CD4-positive, alpha-beta memory T cell (primary cell): ENCODE measurements at regions not wholly inside any gene's neighbourhood (a gene's known extent, or its start where the extent isn't known, plus 50 kb on each side); places are given as distances from the start of the nearest gene placed in this dataset.

Source experiments
- CTCF ChIA-PET: fragments of 350-600 bp; sonication (Branson Sonifier 250); formaldehyde crosslinking; loops from one replicate; lab custom pipeline; 2021; ENCODE audit warnings: inconsistent platforms; ENCODE audit not compliant: partially characterized antibody; lab: Charles Lee
- POLR2A ChIA-PET: fragments of 350-600 bp; sonication (Branson Sonifier 250); formaldehyde crosslinking; loops from one replicate; lab custom pipeline; 2021; ENCODE audit not compliant: partially characterized antibody; lab: Charles Lee
- DNase-seq, 5 donors: peaks; one replicate each; pipeline versions ENCODE4 v3.0.0 to v3.0.0-alpha.2; 2020 to 2022; ENCODE audit warnings: mixed read lengths in 1 of 5
- H3K27ac ChIP-seq: one replicate; pipeline ENCODE4 v1.7.0; 2013; ENCODE audit warnings: low read depth, low read length
- H3K27me3 ChIP-seq: 2 replicates; pipeline ENCODE4 v1.7.0; 2013; ENCODE audit warnings: mild to moderate bottlenecking, low read length, moderate library complexity; ENCODE audit not compliant: insufficient read depth
- H3K36me3 ChIP-seq: 2 replicates; pipeline ENCODE4 v1.7.0; 2013; ENCODE audit warnings: mild to moderate bottlenecking, low read length, moderate library complexity; ENCODE audit not compliant: insufficient read depth
- H3K4me1 ChIP-seq: 2 replicates; pipeline ENCODE4 v1.7.0; 2013; ENCODE audit warnings: mild to moderate bottlenecking, low read length, moderate library complexity; ENCODE audit not compliant: insufficient read depth
- H3K4me3 ChIP-seq, 2 donors: one replicate each; pipeline ENCODE4 v1.7.0; 2013; ENCODE audit warnings: low read length in 2 of 2, mild to moderate bottlenecking in 1 of 2
- H3K9me3 ChIP-seq, 2 donors: one replicate each; pipeline ENCODE4 v1.7.0; 2013; ENCODE audit warnings: low read length in 2 of 2, control low read depth in 1 of 2; ENCODE audit not compliant: control insufficient read depth in 1 of 2
- H3K27ac Mint-ChIP-seq, 7 donors: one replicate each; pipeline ENCODE4 v1.8.0; 2020 to 2021; ENCODE audit warnings: mixed read lengths in 7 of 7, mild to moderate bottlenecking in 6 of 7, inconsistent platforms in 3 of 7, moderate library complexity in 3 of 7
- H3K27me3 Mint-ChIP-seq, 2 donors: one replicate each; pipeline ENCODE4 v1.8.0; 2020 to 2021; ENCODE audit warnings: mixed read lengths in 2 of 2
- H3K36me3 Mint-ChIP-seq, 2 donors: one replicate each; pipeline ENCODE4 v1.8.0; 2020 to 2021; ENCODE audit warnings: mixed read lengths in 2 of 2, inconsistent platforms in 1 of 2, mild to moderate bottlenecking in 1 of 2
- H3K4me1 Mint-ChIP-seq, 4 donors: one replicate each; pipeline ENCODE4 v1.8.0; 2020 to 2021; ENCODE audit warnings: mixed read lengths in 4 of 4, mild to moderate bottlenecking in 1 of 4
- H3K4me3 Mint-ChIP-seq, 8 donors: one replicate each; pipeline ENCODE4 v1.8.0; 2020 to 2021; ENCODE audit warnings: mixed read lengths in 8 of 8, mild to moderate bottlenecking in 7 of 8, moderate library complexity in 6 of 8, inconsistent platforms in 3 of 8
- H3K9me3 Mint-ChIP-seq, 8 donors: one replicate each; pipeline ENCODE4 v1.8.0; 2020 to 2021; ENCODE audit warnings: mixed read lengths in 8 of 8, mild to moderate bottlenecking in 5 of 8, inconsistent platforms in 3 of 8, moderate library complexity in 1 of 8
- intact Hi-C: fragments of 100-400 bp; cut with micrococcal nuclease; formaldehyde crosslinking; loops from one replicate; pipeline ENCODE4 v1.15.1; 2023

- Histone ChIP-seq H3K36me3 (no peaks in the 10 kb centered on the region), H3K27ac (no peak overlapping the region), H3K4me3 (no peak overlapping the region), H3K27me3 (no peaks in the 10 kb centered on the region), H3K9me3 (no peaks in the 10 kb centered on the region), H3K4me1 (no peaks in the 10 kb centered on the region)
- no peak overlapping the region for H3K27ac Mint-ChIP-seq
- H3K36me3 Mint-ChIP-seq = no peaks in the 10 kb centered on the region
- intact Hi-C loops = no loop called here
- peaks cover 0 to 7% (median 3%) of the 10 kb centered on the region in 8 donors for H3K9me3 Mint-ChIP-seq
- ChIA-PET POLR2A (no interaction called here), CTCF (no interaction called here)
- H3K4me3 Mint-ChIP-seq = no peak overlapping the region
- DNase-seq = no peak
- no peaks in the 10 kb centered on the region for H3K4me1 Mint-ChIP-seq
- H3K27me3 Mint-ChIP-seq = no peaks in the 10 kb centered on the region
Observed at GRCh38 chr1:191969290-191969689, 189.0 kb upstream of the RGS18 start.

- no peak overlapping the region for H3K4me3 Mint-ChIP-seq
Observed at GRCh38 chr1:191970116-191970515, 188.1 kb upstream of the RGS18 start.

GRCh38 chr1:191971447-191971846, 186.8 kb upstream of the RGS18 start:
- Mint-ChIP-seq H3K9me3 (peaks cover 0 to 15% (median 6%) of the 10 kb centered on the region in 8 donors), H3K27me3 (no peaks in the 10 kb centered on the region), H3K4me3 (no peak overlapping the region), H3K36me3 (no peaks in the 10 kb centered on the region), H3K27ac (no peak overlapping the region), H3K4me1 (no peaks in the 10 kb centered on the region)
- H3K27ac ChIP-seq = no peak overlapping the region
- no peaks in the 10 kb centered on the region for H3K9me3 ChIP-seq
- POLR2A ChIA-PET = no interaction called here
- no peaks in the 10 kb centered on the region for H3K4me1 ChIP-seq
- intact Hi-C loops = no loop called here
- H3K4me3 ChIP-seq = no peak overlapping the region
- no peaks in the 10 kb centered on the region for H3K27me3 ChIP-seq
- no peaks in the 10 kb centered on the region for H3K36me3 ChIP-seq
- DNase-seq = no peak
- CTCF ChIA-PET = no interaction called here

More at GRCh38 chr1:191970116-191970515, 188.1 kb upstream of the RGS18 start:
- Mint-ChIP-seq H3K27ac (no peak overlapping the region), H3K4me1 (no peaks in the 10 kb centered on the region), H3K9me3 (peaks cover 0 to 14% (median 6%) of the 10 kb centered on the region in 8 donors), H3K27me3 (no peaks in the 10 kb centered on the region), H3K36me3 (no peaks in the 10 kb centered on the region)
- POLR2A ChIA-PET = no interaction called here
- CTCF ChIA-PET = no interaction called here
- no peaks in the 10 kb centered on the region for H3K27me3 ChIP-seq
- no peak overlapping the region for H3K27ac ChIP-seq
- no peak for DNase-seq
- no peaks in the 10 kb centered on the region for H3K9me3 ChIP-seq
- intact Hi-C loops = no loop called here
- no peak overlapping the region for H3K4me3 ChIP-seq
- H3K36me3 ChIP-seq = no peaks in the 10 kb centered on the region
- H3K4me1 ChIP-seq = no peaks in the 10 kb centered on the region

GRCh38 chr1:191974004-191974403, 184.3 kb upstream of the RGS18 start:
- no peak for DNase-seq
- Mint-ChIP-seq H3K27me3 (no peaks in the 10 kb centered on the region), H3K9me3 (peaks cover 0 to 15% (median 7%) of the 10 kb centered on the region in 8 donors), H3K4me3 (no peak overlapping the region), H3K36me3 (no peaks in the 10 kb centered on the region), H3K4me1 (no peaks in the 10 kb centered on the region), H3K27ac (no peak overlapping the region)
- POLR2A ChIA-PET = no interaction called here
- no peaks in the 10 kb centered on the region for H3K36me3 ChIP-seq
- CTCF ChIA-PET = no interaction called here
- no peak overlapping the region for H3K4me3 ChIP-seq
- intact Hi-C loops = no loop called here
- no peak overlapping the region for H3K27ac ChIP-seq
- H3K27me3 ChIP-seq = no peaks in the 10 kb centered on the region
- no peaks in the 10 kb centered on the region for H3K9me3 ChIP-seq
- H3K4me1 ChIP-seq = no peaks in the 10 kb centered on the region

GRCh38 chr1:191977874-191978506, 180.3 kb upstream of the RGS18 start:
- Mint-ChIP-seq H3K36me3 (no peaks in the 10 kb centered on the region), H3K27me3 (no peaks in the 10 kb centered on the region), H3K4me3 (no peak overlapping the region), H3K4me1 (no peaks in the 10 kb centered on the region), H3K9me3 (peaks cover 0 to 24% (median 10%) of the 10 kb centered on the region in 8 donors), H3K27ac (no peak overlapping the region)
- ChIA-PET CTCF (no interaction called here), POLR2A (no interaction called here)
- intact Hi-C loops = no loop called here
- H3K27ac ChIP-seq = no peak overlapping the region
- no peak for DNase-seq
- H3K36me3 ChIP-seq = no peaks in the 10 kb centered on the region
- H3K4me1 ChIP-seq = no peaks in the 10 kb centered on the region
- no peaks in the 10 kb centered on the region for H3K27me3 ChIP-seq
- H3K4me3 ChIP-seq = no peak overlapping the region
- H3K9me3 ChIP-seq = no peaks in the 10 kb centered on the region

- Histone ChIP-seq H3K9me3 (no peaks in the 10 kb centered on the region), H3K4me3 (no peak overlapping the region), H3K27me3 (no peaks in the 10 kb centered on the region), H3K27ac (no peak overlapping the region), H3K4me1 (no peaks in the 10 kb centered on the region), H3K36me3 (no peaks in the 10 kb centered on the region)
- peaks cover 0 to 30% (median 14%) of the 10 kb centered on the region in 8 donors for H3K9me3 Mint-ChIP-seq
- POLR2A ChIA-PET = no interaction called here
- no peak overlapping the region for H3K4me3 Mint-ChIP-seq
- intact Hi-C loops = no loop called here
- DNase-seq = no peak
- H3K4me1 Mint-ChIP-seq = no peaks in the 10 kb centered on the region
- no peaks in the 10 kb centered on the region for H3K36me3 Mint-ChIP-seq
- H3K27ac Mint-ChIP-seq = no peak overlapping the region
- CTCF ChIA-PET = no interaction called here
- H3K27me3 Mint-ChIP-seq = no peaks in the 10 kb centered on the region
Observed at GRCh38 chr1:191984856-191985255, 173.4 kb upstream of the RGS18 start.

GRCh38 chr1:191992118-191992517, 166.1 kb upstream of the RGS18 start:
- H3K9me3 ChIP-seq = no peaks in the 10 kb centered on the region
- H3K4me1 ChIP-seq = no peaks in the 10 kb centered on the region
- ChIA-PET CTCF (no interaction called here), POLR2A (no interaction called here)
- Mint-ChIP-seq H3K36me3 (no peaks in the 10 kb centered on the region), H3K27ac (no peak overlapping the region), H3K27me3 (no peaks in the 10 kb centered on the region), H3K9me3 (peaks cover 0 to 3% (median 0%) of the 10 kb centered on the region in 8 donors), H3K4me1 (no peaks in the 10 kb centered on the region), H3K4me3 (no peak overlapping the region)
- no peaks in the 10 kb centered on the region for H3K27me3 ChIP-seq
- intact Hi-C loops = no loop called here
- DNase-seq = no peak
- no peaks in the 10 kb centered on the region for H3K36me3 ChIP-seq
- no peak overlapping the region for H3K27ac ChIP-seq
- H3K4me3 ChIP-seq = no peak overlapping the region
